Thyroid gland (tissue), 4 donors: ENCODE measurements at regions not wholly inside any gene's neighbourhood (a gene's known extent, or its start where the extent isn't known, plus 50 kb on each side); places are given as distances from the start of the nearest gene placed in this dataset.

Source experiments
- DNase-seq, 2 donors: peaks; one replicate each; pipeline ENCODE4 v3.0.0-alpha.2; 2019
- H3K27ac ChIP-seq, 3 donors: fragments of 200-600 bp; sonication (generic); 1 replicate in 2 of 3; 2 replicates in 1 of 3; pipeline ENCODE4 v1.5.1; 2016 to 2019; ENCODE audit warnings: mild to moderate bottlenecking in 1 of 3, moderate library complexity in 1 of 3
- H3K27me3 ChIP-seq: fragments of 200-600 bp; sonication (generic); one replicate; pipeline ENCODE4 v1.5.1; 2019
- H3K36me3 ChIP-seq, 2 donors: fragments of 200-600 bp; sonication (generic); one replicate each; pipeline ENCODE4 v1.5.1; 2016 to 2019
- H3K4me1 ChIP-seq, 2 donors: fragments of 200-600 bp; sonication (generic); one replicate each; pipeline ENCODE4 v1.5.1; 2017 to 2019
- H3K4me3 ChIP-seq, 3 donors: fragments of 200-600 bp; sonication (generic); replicated peaks in 1 of 3; 1 replicate in 2 of 3; 2 replicates in 1 of 3; pipeline ENCODE4 v1.5.1; 2016; ENCODE audit warnings: mild to moderate bottlenecking in 1 of 3
- H3K9me3 ChIP-seq: fragments of 200-600 bp; sonication (generic); one replicate; pipeline ENCODE4 v1.5.1; 2017
- CTCF ChIP-seq, 6 experiments: fragments of 200-600 bp in 3 of 6; fragments of 450-650 bp in 3 of 6; sonication (generic) in 3 of 6; IDR thresholded peaks; one replicate each; pipeline ENCODE4 v1.5.1; 2016 to 2019; ENCODE audit warnings: antibody characterized with exemption in 6 of 6, mild to moderate bottlenecking in 2 of 6, inconsistent platforms in 1 of 6, moderate library complexity in 1 of 6
- POLR2A ChIP-seq, 2 donors: fragments of 450-650 bp; IDR thresholded peaks; one replicate each; pipeline ENCODE4 v1.6.1; 2017; ENCODE audit warnings: antibody characterized with exemption in 2 of 2, mild to moderate bottlenecking in 2 of 2, moderate library complexity in 1 of 2
- WGBS, 2 donors: methylation state at CpG; one replicate each; pipeline ENCODE4 v1.1.5; 2017; 5-methylcytosine and 5-hydroxymethylcytosine counted together
- intact Hi-C: fragments of 100-400 bp; cut with DNase I; formaldehyde crosslinking; loops from one replicate; pipeline ENCODE4 v1.15.1; 2023

GRCh38 chr20:54950304-54950703 is 474.9 kb downstream of the DOK5 start:
- Histone ChIP-seq H3K9me3 (no peaks in the 10 kb centered on the region), H3K27me3 (no peaks in the 10 kb centered on the region), H3K27ac (no peak overlapping the region), H3K36me3 (no peaks in the 10 kb centered on the region), H3K4me3 (no peak overlapping the region), H3K4me1 (no peaks in the 10 kb centered on the region)
- intact Hi-C loops, result no loop called here
- 86% methylated on average over 2 of the region's 2 CpGs for WGBS, 2 donors
- no peak for DNase-seq
- TF ChIP-seq CTCF (IDR thresholded peaks at IDR 0.05) (no peak), POLR2A (IDR thresholded peaks at IDR 0.05) (no peak)

GRCh38 chr20:54941666-54942065 is 466.3 kb downstream of the DOK5 start:
- Histone ChIP-seq H3K9me3 (no peaks in the 10 kb centered on the region), H3K27ac (no peak overlapping the region), H3K27me3 (no peaks in the 10 kb centered on the region), H3K4me1 (no peaks in the 10 kb centered on the region), H3K4me3 (no peak overlapping the region), H3K36me3 (no peaks in the 10 kb centered on the region)
- no peak for TF ChIP-seq CTCF (IDR thresholded peaks at IDR 0.05)
- TF ChIP-seq POLR2A (IDR thresholded peaks at IDR 0.05), result no peak
- DNase-seq, result no peak
- 81 to 86% methylated on average over 4 of the region's 4 CpGs for whole genome bisulfite sequencing, 2 donors
- intact Hi-C loops, result no loop called here

- Histone ChIP-seq H3K36me3 (no peaks in the 10 kb centered on the region), H3K9me3 (no peaks in the 10 kb centered on the region), H3K4me1 (no peaks in the 10 kb centered on the region), H3K27me3 (no peaks in the 10 kb centered on the region), H3K27ac (no peak overlapping the region), H3K4me3 (no peak overlapping the region)
- WGBS, 2 donors, result 84 to 88% methylated on average over 4 of the region's 4 CpGs
- intact Hi-C loops, result no loop called here
- DNase-seq, result no peak
- TF ChIP-seq POLR2A (IDR thresholded peaks at IDR 0.05), result no peak
- TF ChIP-seq CTCF (IDR thresholded peaks at IDR 0.05), result no peak
These were observed 465.1 kb downstream of the DOK5 start for GRCh38 chr20:54940522-54940921.

GRCh38 chr20:54938707-54939106 is 463.3 kb downstream of the DOK5 start:
- H3K36me3 ChIP-seq, result no peaks in the 10 kb centered on the region
- no peaks in the 10 kb centered on the region for H3K27me3 ChIP-seq
- DNase-seq, result no peak
- no peak overlapping the region for H3K4me3 ChIP-seq
- WGBS, 2 donors, result 88 to 93% methylated on average over 1 of the region's 1 CpG
- intact Hi-C loops, result no loop called here
- no peaks in the 10 kb centered on the region for H3K9me3 ChIP-seq
- H3K27ac ChIP-seq, result no peak overlapping the region
- TF ChIP-seq CTCF (IDR thresholded peaks at IDR 0.05), result no peak
- no peak for TF ChIP-seq POLR2A (IDR thresholded peaks at IDR 0.05)
- H3K4me1 ChIP-seq, result no peaks in the 10 kb centered on the region

GRCh38 chr20:54933212-54933904 is 458.0 kb downstream of the DOK5 start:
- H3K9me3 ChIP-seq, result no peaks in the 10 kb centered on the region
- no peak for TF ChIP-seq CTCF (IDR thresholded peaks at IDR 0.05)
- no peak for TF ChIP-seq POLR2A (IDR thresholded peaks at IDR 0.05)
- H3K27ac ChIP-seq, result no peak overlapping the region
- no peak overlapping the region for H3K4me3 ChIP-seq
- H3K4me1 ChIP-seq, result no peaks in the 10 kb centered on the region
- intact Hi-C loops, result no loop called here
- H3K27me3 ChIP-seq, result no peaks in the 10 kb centered on the region
- 86 to 91% methylated on average over 3 of the region's 3 CpGs for WGBS, 2 donors
- no peak for DNase-seq
- H3K36me3 ChIP-seq, result no peaks in the 10 kb centered on the region
